ENCODE measurements at regions not wholly inside any gene's neighbourhood (a gene's known extent, or its start where the extent isn't known, plus 50 kb on each side); places are given as distances from the start of the nearest gene placed in this dataset.
A peak's percentile ranks its signal among the peaks of the same experiment; 100 is the strongest.
"Not testable (repeated sequence)": the region's sequence is repeated elsewhere in the genome, so short reads cannot be mapped to it uniquely, and the experiment has no call there.

DNA sequence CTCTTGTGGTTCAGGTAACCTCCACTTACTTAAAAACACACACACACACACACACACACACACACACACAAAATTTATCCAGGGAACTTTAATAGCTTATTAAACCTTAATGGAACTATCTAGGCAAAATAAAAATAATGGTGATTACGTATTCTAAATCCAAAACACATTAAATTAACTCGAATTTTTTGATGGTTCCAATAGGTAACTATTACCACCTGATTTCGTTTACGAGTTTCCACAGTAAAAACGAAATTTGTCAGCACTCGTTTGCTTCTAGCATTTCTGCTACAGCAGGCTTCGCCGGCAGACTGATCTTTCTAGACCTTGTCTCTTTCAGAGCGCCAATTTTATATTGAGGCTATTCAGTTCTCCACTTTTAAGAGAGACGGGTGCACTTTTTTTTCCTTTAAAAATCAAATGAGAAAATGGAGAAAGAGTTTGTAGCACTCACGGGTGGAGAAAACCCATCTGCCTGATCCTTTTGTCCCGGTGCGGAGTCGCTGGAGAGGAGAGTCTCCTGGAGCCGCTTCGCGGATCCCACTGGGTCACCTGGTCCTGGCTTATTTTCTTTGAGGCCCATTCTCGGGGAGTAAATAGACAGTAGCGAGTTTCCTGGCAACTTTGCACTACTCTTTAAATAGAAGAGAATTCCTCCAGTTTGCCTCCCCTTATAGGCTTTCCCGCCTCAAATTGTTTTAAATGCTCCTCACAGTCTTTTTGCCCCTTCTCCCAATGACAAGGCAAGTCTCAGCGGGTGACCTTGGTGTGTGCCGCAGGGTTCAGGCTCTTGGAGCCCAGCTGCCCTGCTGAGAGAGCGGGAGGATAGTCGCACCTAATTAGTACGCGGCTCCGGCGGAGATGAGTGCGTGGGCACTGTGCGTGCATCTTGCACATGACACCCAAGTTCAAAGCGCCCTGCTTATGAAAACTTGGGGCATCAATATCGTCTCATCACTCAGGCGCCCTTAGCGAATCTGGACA is 117.0 kb downstream of the KCNRG start:
- DNase-seq, result no peak

DNA sequence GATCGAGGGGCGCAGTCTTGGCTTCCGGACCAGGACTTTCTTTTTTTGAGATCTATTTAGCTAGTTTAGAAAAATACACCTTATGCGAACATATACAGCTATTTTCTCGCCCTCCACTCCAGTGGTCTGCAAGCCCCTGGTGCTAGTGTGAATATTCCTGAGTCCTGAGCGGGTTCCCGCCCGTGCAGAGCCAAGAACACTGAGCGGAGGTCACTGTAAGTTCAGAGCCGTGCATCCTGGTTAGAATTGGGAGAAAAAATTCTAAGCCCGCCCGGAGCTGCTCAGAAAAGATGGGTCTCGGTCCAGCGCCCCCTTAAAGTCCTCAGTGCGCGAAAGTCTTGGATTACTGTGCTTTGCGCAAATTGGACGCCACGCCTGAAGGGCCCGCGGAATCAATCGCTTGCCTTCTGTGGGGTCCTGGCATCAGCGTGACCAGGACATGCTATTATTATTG is 117.7 kb downstream of the KCNRG start:
- DNase-seq, result no peak

DNA sequence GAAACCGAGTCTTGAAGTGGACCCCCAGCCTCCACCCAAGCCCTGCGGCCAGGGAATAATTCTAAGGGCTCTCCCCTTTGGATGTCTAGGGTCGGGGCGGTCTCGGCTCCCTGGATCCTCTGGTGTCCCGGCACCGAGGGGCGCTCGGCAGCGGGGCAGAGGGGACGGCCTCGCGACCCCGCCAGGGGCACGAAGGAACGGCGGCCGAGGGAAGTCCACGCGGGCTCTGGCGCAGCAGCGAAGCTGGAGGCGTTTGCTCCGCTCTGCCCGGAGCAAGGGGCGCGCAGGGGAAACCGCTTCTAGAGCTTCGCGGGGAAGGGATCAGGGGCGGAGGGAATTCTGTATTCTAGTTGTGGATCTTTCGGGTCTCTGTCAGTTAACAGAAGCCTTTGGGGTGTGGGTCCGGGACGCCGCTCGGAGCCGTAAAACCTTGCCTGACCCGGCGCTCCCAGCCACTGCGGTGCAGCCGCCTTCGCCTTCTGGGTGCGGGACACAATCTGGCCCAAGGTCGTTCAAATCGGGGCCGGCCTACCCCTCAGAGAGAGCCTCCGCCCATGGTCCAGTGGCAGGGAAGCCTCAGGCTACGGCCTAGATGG is 118.2 kb downstream of the KCNRG start:
- no peak for DNase-seq

DNA sequence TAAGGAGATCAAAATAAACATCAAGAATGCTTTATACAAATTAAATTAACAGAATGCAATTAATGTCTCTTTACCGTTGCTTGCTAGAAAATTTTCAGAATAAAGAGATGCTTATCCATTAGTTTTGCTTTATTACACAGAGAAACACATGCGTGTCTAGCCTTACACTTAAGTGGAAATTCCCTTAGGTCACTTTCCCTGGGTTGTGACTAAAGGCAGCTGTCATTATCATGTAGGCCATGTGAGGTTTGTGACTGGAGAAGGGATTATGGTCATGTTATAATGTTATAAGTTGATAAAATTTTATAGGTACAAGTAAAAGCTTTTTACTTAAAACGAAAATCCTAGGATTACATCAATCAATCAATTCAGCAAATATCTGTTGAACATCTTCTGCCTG is 121.0 kb downstream of the KCNRG start:
- DNase-seq, result no peak

DNA sequence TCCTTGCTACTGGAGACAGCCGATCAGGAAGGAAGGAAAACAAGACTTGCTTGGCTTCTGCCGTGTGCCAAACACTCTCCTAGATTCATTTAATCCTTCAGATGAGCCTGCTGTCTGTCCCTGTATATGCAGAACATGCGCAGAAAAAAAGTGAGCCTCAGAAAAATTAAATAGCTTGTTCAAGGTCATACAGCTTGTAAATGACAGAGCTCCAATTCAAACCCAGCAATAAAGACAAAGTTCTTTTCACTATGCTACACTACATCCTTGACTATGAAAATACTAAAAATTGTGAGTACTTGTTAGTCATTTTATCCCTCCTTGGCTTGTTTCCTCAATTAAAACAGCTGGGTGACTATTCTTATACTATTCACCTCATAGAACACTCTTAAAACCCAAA is 121.4 kb downstream of the KCNRG start:
- DNase-seq, result no peak

DNA sequence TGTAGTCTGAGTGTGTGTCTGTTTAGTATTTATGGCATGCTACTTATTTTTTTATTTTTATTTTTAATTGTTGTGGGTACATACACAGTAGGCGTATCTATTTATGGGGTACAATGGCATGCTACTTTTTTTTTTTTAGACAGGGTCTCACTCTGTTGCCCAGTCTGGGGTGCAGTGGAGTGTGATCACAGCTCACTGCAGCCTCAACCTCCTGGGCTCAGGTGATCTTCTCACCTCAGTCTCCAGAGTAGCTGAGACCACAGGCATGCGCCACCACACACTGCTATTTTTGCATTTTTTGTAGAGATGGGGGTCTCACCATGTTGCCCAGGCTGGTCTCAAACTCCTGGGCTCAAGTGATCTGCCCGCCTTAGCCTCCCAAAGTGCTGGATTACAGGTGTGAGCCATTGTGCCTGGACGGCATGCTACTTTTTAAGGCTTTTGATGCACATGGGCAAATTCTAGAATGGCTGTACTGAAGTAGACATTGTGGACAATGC is 124.2 kb downstream of the KCNRG start:
- DNase-seq, result not testable (repeated sequence)

DNA sequence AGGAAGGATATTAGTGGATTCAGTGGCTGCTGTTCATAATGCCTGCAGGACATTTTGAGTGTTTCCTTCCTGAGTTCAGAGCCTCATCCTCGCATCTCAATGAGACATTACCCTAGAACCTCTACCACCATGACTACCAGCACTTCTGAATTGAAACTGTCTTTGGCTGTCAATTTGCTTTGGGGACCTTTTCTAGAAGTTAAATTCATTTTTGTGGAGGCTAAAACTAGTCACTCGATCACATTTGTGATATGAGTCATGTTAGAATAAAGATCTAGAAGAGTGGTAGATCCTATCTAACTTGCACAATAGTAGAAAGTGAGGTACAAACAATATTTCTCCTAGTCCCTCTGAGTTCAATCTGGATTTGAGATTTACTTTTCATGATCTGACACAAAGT is 124.9 kb downstream of the KCNRG start:
- DNase-seq, result no peak

DNA sequence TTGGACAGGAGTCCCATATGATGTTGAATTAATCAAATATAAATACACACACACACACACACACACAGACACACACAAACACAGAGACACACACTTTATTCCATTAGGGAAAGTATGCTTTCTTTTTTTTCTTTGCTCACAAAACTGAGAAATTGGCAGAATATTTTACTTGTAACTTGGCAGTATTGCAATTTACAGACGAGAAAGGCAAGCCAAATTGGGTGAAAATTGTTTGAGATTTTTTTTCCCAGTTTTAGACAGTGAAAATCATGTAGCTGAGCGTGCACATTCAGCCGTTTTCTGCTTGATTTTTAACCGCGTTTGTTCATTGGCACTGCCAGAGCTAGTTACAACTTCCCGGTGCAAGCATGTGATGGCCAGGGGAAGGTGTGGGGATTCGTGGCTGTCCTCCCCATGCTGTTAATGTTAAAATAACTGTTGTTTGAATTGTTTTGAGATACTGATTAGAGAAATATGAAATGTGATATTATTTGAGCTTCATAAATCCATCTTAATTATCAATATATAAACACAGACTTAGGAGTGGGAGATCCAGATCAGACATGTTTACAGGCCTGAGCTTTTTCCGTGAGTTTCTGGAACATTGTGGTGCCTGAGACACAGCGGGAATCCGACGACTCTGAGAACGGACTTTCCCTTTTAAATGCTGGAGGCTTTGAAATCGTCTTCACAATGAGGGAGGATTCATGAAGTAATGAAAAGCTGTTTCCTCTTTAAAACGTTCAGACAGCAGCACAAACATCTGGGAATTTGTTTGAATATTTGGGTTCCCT is 125.5 kb downstream of the KCNRG start:
- no peak for DNase-seq

DNA sequence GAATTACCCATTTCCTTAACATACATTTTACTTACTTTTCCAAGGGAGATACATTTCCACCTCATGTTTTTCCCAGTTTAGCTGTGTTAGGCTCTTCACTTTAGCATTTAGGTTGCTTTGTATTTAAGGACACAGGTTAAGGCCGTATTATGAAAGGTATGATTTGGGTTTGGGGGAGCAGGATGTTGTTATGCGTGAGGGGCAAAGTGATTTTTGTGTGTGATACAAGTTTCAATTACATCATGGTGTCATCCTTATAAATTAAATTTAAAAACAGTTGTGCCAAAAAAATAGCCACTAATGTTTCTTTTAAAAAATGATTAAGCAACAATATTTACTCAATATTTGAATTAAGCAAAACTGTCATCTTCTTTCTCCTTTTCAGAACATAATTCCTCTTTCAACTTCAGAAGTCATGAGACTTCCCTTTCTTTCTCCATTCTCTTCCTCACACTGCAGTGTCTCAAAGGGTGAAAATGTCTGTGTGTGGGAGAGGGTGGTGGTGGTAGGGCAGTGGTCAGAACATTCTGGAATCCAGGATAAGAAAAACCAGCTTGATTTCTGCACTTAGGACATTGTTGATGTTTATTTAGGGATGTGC is 126.2 kb downstream of the KCNRG start:
- no peak for DNase-seq

DNA sequence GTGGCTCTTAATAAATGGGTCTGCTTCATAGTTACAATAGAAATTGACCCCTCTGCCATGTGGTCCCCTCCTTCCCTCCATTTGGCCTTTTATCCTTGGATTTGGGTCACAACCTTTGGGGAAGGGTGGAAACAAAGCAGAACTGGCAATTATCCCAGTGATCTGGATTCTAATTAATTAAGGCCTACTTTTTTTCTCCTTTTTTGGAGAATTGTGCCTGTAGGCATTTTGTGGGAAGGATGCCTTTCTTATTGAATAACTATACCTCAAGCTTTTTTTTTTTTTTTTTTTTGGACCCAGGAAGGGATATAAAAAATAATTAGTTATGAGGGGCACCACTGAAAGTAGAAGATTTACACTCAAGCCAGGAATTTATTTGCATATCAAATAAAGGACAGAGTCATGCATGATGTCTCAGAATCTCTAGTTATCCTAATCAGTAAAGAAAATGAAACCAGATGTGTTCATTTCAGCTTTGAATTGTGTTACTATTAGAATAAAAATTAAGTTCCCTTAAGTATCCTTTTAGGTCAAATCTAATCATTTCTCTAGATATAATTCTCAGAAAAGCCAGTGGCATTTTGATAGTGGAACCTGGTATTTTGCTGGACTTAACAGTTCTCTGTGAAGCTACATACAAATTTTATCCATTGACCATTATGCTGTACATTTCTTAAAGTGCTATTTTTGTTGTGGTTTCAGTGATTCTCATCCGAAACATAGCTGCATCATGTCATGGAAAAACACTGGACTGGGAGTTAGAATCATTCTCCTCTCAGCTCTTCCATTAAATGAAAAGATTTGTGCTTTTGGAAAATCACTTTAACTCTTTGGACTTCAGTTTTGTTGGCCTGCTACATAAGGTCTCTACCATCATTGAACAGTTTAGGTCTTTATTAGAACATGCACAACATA is 129.3 kb downstream of the KCNRG start:
- no peak for DNase-seq

DNA sequence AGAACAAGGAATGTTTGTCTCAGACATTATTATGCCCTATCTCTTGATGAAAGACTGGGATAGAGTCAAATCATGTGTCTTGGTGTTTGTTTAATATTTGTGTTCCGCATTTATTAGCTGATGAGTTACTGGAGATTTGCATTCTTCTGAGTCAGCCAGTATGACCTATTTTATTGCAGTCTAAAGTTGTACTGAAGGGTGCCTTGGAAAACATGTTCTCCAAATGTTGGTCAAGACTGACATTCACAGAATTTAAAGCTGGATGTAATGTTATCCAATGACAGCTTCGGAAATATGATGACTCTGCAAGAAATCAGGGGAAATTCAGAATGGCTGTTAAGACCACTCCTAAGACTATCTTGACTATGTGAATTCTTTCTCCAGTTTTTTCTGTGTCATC is 134.0 kb downstream of the KCNRG start:
- DNase-seq, result no peak

DNA sequence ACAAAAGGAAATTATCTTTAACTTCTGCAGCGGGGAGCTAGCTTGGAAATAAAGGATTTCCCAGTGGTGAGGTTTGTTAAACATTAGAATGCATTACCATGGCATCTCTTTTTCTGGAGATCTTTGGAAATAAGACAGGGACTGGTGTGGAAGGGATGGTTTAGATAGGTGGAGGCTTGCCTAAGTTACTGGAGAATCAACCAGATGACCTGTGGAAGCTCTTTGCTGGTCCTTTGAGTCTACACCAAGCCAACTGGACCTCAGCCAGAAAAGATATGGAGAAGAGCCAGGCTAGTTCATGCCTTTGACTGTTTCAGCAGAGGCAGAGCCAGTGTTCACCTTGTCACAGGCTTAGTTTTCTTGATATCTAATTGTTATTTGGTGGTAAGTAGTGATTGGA is 134.7 kb downstream of the KCNRG start:
- DNase-seq, result no peak

DNA sequence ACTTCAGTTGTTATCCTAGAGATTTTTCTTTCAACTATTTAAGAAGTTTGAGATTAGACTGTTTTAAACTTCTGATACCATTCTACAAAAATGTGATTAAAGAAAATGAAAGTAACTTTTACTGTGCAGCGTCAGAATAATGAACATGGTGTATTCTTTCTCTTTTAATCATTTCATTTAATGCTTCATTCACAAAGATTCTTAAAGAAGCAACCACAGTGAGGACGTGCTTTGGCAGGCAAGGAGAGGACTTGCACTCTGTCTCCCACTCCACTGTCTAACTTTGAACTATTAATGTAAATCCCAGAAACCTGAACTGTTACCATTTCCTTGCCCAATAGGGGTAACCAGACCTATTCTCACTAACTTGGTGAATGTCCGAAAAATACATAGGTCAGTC is 137.0 kb downstream of the KCNRG start:
- peak in 1 of 2 donors; percentile 6 for DNase-seq

DNA sequence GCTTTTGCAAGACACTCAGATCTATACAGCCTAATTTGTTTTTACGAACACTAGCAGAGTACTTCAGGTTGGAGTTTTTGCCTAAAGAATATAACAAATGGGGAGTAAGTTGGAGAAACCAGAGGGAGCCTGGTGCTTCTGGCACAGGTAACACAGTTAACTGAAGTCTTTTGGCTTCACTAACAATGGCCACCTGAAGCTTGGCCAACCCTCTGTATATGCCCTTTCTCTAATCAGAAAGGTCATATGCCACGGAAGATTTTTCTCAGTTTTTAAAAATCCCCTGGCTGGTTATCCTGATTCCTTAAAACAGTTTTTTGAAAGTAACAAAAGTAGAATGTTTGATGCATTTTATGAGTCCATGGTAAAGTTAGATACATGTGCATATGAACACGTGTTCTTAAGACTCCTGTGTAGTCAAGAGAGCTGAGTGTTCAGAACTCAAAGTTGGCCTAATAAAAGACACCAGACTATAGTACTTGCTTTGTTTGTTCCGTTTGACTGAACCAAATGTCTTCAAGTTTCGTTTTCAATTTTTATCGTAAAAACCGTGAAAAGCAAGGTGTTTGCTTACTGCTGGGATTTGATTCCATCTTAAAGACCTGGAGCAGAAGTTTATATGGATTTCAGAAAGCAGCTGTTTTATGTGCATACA is 137.5 kb downstream of the KCNRG start:
- DNase-seq, result peak in 1 of 2 donors; percentile 11

DNA sequence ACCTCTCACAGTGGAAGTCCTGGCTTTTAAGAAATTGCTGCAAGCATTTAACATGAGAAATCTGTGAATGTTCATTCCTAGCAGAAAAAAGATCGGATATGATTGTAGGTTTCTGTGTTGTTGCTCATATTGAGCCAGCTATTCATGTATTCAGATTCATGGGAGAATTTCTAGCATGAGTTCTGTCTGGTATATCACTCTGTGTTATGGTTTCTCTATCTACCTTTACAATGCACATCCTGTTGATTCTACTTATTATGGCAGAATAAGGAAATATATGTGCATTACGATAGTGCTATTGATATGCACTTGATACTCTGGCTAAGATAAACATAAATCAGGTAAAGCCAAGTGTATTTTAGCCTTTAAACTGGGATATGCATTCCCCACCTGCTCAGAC is 138.2 kb downstream of the KCNRG start:
- no peak for DNase-seq

DNA sequence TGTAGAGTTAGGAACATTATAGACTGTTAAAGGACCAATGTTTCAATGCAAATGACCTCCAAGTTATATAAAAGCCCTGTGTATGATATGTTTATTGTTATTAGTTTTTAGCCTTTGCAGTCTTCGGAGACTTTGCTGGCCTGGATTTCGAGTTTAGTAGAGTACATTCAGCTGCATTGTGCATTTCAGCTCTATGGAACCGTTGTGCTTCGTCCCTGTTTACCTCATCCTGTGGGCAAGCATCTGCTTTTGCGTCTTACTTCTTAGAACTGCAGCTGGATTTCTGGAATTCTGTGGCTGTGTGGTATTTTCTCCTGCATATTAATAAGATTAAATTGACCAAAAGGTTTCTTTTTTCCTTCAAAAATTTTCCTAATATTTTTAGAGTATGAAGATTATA is 138.6 kb downstream of the KCNRG start:
- no peak for DNase-seq

DNA sequence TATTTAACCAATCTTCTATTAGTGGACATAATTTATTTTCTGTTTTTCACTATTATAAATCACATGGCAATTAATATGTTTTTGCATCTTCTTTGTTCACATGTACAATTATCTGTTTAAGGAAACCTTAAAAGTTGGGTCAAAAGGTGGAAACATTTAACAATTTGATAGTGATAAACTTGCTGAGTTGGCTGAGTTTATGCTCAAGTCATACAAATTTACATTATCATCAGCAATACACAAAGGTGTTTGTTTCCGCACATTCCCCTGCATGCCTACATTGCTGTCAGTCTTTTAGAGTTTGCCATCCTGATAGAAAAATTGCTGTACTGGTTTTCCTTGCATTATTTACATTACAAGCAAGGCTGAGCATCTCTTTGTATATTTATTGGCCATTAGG is 139.5 kb downstream of the KCNRG start:
- no peak for DNase-seq

DNA sequence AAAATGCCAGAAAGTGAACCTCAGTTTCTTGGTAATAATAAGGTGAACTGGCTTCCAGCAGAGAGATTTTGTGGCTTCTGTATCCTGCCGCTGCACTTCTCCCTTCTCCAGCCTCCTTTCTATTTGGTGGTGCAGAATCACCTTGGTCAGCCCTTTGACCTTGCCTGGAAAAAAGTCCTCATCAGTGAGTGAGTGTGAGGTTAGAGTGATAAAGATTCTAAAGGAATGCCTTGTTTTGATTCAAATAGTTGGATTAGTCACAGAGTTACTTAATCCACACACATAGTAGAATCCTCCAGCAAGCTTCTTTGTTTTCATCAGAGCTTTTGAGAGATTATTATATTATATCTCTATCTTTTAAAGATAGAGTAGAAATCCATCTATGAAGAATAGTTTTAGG is 140.9 kb downstream of the KCNRG start:
- DNase-seq, result no peak

DNA sequence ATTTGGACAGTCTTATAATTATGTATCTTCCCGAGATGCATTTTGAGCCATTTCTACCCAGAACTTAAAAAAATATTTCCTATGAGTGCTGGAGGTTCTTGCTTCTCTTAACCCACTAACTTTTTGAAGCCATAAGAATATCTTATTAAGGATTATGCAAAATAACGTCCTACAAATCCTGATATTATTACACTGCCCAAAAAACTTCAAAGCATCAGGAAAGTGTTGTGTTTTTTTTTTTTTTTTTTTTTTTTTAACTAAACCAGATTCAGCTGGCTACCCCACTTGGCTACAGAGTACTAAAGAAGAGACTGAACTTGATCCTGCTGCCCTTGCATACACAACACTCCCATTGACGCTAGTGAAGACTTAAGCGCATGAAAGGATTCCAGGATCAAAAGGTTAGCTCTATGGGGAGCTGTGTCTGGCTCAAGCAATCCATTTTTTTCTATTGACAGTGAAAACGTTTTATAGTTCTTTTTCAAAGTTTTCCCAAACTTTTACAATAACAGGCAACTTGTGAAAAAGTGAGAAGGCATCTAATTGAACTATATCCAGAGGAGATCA is 141.4 kb downstream of the KCNRG start:
- no peak for DNase-seq

DNA sequence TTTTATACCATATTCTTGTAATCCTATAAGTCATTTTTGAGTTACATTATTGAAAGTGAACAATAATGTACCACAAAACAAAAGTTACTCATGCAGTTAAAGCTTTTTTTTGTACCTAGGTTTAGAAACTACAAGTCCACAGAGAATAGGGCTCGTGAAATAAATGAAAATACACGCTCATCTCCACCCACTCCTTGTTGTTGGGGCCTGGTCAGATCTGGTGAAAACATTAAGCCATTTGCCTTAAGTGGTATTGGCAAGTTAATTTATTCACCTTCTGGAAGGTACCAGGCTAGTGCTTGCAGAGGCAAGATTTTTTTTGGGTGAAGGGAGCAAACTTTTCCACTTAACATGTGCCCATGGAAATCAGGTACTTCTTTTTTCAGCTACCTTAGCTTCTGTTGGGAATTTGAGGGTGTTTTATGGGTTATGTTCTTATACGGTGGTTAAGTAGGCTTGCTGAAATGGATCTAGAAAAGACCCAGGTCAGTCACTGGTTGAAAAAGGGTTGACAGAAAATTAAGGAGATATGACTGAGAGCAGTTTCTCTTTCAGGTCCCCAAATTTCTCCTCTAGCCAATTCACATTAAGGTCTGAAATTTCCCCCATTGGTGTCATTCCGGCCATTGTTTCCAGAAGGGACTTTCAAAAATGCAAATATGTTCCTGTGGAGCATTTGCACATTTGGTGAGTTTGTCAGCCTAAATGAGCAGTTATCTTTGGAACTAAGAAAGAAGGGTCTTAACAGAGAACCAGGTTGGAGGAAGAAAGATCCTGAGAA is 143.3 kb downstream of the KCNRG start:
- no peak for DNase-seq
